LoVo (cell line): ENCODE measurements at regions not wholly inside any gene's neighbourhood (a gene's known extent, or its start where the extent isn't known, plus 50 kb on each side); places are given as distances from the start of the nearest gene placed in this dataset.

Experiments
- DNase-seq: peaks from one replicate; pipeline ENCODE4 v3.0.0-alpha.2; 2016; ENCODE audit warnings: low spot score

- no peak for DNase-seq
These were observed 55.2 kb upstream of the FRMD4B start for GRCh38 chr3:69441040-69441439.

- DNase-seq, result peak; percentile 14
These were observed 53.9 kb upstream of the FRMD4B start for GRCh38 chr3:69439643-69440270.

DNA sequence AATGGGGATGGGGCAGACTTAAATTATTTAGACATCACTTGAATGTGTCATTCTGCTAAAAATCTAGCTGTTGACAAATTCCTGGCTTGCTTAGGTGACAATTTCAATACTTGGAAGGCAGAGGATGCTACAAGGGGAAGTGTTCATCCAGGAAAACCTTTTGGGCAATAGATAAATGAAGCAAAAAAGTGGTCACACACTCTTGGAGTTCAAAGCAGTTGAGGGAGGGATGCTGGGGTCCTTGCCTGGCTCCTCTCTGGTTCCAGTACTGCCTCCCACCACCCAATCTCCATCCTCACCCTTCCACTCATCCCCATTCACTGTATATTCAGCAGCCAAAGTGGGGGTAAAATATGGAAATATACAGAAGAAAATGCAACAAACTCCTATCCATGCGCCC is 52.6 kb upstream of the FRMD4B start:
- DNase-seq, result no peak

GRCh38 chr3:69435274-69436265 is 49.7 kb upstream of the FRMD4B start:
- DNase-seq, result no peak
